ENCODE measurements at regions not wholly inside any gene's neighbourhood (a gene's known extent, or its start where the extent isn't known, plus 50 kb on each side); places are given as distances from the start of the nearest gene placed in this dataset.

DNA sequence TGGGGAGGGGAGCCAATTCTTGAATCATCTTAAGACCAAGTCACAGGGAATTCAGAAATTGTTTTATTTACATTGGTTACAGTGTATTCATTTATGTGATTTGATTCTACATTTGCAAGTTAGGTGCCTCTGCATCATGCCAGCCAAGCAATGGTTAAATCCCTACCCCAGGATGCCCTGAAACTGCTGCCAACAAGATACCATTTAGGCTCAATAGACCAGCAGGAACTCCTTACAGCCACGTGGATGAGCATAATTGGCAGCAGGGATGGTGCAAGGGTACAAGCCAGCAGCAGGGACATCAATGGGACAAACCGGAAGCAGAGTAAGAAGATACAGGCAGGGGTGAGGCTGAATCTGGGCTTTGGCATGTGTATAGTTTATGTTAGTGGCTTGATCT, 72.4 kb upstream of the NBEA start:
- TF ChIP-seq TCF7L2 (IDR thresholded peaks at IDR 0.05; ENCODE audit: borderline replicate concordance, extremely low read depth, insufficient read depth, insufficient read length) (no peak), POLR2A (IDR thresholded peaks at IDR 0.05; ENCODE audit: borderline replicate concordance, extremely low read depth, insufficient read depth, insufficient read length) (no peak), CEBPB (IDR thresholded peaks at IDR 0.05; ENCODE audit: low read depth) (no peak), SRF (IDR thresholded peaks at IDR 0.05; ENCODE audit: low read depth) (no peak), EGR1 (IDR thresholded peaks at IDR 0.05; ENCODE audit: low read depth) (no peak)
- TF ChIP-seq, protein P1, sequence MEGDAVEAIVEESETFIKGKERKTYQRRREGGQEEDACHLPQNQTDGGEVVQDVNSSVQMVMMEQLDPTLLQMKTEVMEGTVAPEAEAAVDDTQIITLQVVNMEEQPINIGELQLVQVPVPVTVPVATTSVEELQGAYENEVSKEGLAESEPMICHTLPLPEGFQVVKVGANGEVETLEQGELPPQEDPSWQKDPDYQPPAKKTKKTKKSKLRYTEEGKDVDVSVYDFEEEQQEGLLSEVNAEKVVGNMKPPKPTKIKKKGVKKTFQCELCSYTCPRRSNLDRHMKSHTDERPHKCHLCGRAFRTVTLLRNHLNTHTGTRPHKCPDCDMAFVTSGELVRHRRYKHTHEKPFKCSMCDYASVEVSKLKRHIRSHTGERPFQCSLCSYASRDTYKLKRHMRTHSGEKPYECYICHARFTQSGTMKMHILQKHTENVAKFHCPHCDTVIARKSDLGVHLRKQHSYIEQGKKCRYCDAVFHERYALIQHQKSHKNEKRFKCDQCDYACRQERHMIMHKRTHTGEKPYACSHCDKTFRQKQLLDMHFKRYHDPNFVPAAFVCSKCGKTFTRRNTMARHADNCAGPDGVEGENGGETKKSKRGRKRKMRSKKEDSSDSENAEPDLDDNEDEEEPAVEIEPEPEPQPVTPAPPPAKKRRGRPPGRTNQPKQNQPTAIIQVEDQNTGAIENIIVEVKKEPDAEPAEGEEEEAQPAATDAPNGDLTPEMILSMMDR (IDR thresholded peaks at IDR 0.05 in 2 of 3, conservative IDR thresholded peaks at IDR 0.05 in 1 of 3; ENCODE audit: borderline replicate concordance in 1 of 3, insufficient read depth in 1 of 3, low read depth in 2 of 3, low read length in 2 of 3): no peak
- no peak for ATAC-seq
- RAD21 ChIA-PET (ENCODE audit: low non-redundant PET in 1 of 2, low total read pairs in 2 of 2, uncharacterized antibody in 2 of 2, unreplicated experiment in 2 of 2): no interaction called here

DNA sequence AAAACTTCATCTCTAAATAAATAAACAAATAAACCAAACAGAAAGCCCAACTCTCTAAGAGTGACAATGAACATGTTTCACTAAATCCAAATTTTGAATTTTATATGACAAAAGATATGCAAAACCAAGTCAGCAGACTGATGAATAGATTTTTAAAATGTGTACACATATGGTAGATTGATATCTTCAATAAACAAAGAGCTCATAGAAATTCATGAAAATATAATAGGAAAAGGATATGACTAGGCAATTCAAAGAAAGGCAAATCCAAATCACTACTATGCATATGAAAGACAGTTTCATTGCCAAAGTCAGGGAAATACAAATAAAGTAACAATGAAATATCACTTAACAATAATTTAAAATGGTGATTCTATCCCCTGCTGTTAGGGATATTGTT, 63.7 kb upstream of the NBEA start:
- TF ChIP-seq JUND (IDR thresholded peaks at IDR 0.05) (no peak), SP1 (IDR thresholded peaks at IDR 0.05; ENCODE audit: low read depth) (no peak), EZH2phosphoT487 (IDR thresholded peaks at IDR 0.05; ENCODE audit: borderline replicate concordance) (no peak), SRF (IDR thresholded peaks at IDR 0.05; ENCODE audit: low read depth) (no peak), ZFX (IDR thresholded peaks at IDR 0.05) (no peak), YY1 (IDR thresholded peaks at IDR 0.05; ENCODE audit: extremely low read depth, insufficient replicate concordance, low read depth, low read length) (no peak), RAD21 (IDR thresholded peaks at IDR 0.05; ENCODE audit: low read depth) (no peak), SIN3A (IDR thresholded peaks at IDR 0.05; ENCODE audit: low read depth) (no peak), ELF1 (IDR thresholded peaks at IDR 0.05; ENCODE audit: borderline replicate concordance, low read depth) (no peak), POLR2A (IDR thresholded peaks at IDR 0.05; ENCODE audit: borderline replicate concordance, extremely low read depth, insufficient read depth, insufficient read length) (no peak)
- TF ChIP-seq, protein P2, sequence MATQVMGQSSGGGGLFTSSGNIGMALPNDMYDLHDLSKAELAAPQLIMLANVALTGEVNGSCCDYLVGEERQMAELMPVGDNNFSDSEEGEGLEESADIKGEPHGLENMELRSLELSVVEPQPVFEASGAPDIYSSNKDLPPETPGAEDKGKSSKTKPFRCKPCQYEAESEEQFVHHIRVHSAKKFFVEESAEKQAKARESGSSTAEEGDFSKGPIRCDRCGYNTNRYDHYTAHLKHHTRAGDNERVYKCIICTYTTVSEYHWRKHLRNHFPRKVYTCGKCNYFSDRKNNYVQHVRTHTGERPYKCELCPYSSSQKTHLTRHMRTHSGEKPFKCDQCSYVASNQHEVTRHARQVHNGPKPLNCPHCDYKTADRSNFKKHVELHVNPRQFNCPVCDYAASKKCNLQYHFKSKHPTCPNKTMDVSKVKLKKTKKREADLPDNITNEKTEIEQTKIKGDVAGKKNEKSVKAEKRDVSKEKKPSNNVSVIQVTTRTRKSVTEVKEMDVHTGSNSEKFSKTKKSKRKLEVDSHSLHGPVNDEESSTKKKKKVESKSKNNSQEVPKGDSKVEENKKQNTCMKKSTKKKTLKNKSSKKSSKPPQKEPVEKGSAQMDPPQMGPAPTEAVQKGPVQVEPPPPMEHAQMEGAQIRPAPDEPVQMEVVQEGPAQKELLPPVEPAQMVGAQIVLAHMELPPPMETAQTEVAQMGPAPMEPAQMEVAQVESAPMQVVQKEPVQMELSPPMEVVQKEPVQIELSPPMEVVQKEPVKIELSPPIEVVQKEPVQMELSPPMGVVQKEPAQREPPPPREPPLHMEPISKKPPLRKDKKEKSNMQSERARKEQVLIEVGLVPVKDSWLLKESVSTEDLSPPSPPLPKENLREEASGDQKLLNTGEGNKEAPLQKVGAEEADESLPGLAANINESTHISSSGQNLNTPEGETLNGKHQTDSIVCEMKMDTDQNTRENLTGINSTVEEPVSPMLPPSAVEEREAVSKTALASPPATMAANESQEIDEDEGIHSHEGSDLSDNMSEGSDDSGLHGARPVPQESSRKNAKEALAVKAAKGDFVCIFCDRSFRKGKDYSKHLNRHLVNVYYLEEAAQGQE (IDR thresholded peaks at IDR 0.05; ENCODE audit: low read depth): no peak
- TF ChIP-seq, protein P3, sequence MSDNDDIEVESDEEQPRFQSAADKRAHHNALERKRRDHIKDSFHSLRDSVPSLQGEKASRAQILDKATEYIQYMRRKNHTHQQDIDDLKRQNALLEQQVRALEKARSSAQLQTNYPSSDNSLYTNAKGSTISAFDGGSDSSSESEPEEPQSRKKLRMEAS (IDR thresholded peaks at IDR 0.05): no peak

More for the DNA sequence above, 72.4 kb upstream of the NBEA start:
- POLR2A ChIA-PET: no interaction called here
- H3K9me2 ChIP-seq (ENCODE audit: insufficient read depth): no peaks in the 10 kb centered on the region
- H3K4me3 ChIP-seq (replicated peaks in 1 of 2; ENCODE audit: low read depth in 1 of 2, low read length in 2 of 2): no peak overlapping the region
- peaks cover 9 to 16% of the 10 kb centered on the region in 2 experiments for H3K4me1 ChIP-seq (ENCODE audit: control insufficient read depth in 1 of 2, insufficient read depth in 2 of 2, low read length in 2 of 2)
- H3K9me3 ChIP-seq (ENCODE audit: control insufficient read depth in 1 of 2, insufficient read depth in 1 of 2, low read depth in 1 of 2, low read length in 2 of 2): no peaks in the 10 kb centered on the region
- H3K79me2 ChIP-seq (ENCODE audit: insufficient read depth, low read length): no peaks in the 10 kb centered on the region
- DNase-seq (ENCODE audit: low read depth, low spot score): no peak
- no peak overlapping the region for H3K9ac ChIP-seq (ENCODE audit: low read length)
- no peaks in the 10 kb centered on the region for H3K36me3 ChIP-seq (ENCODE audit: control insufficient read depth in 1 of 2, insufficient read depth in 2 of 2, low read length in 2 of 2)
- no peak overlapping the region for H2AFZ ChIP-seq (ENCODE audit: low read depth, low read length, poor library complexity, severe bottlenecking)
- no peak overlapping the region for H3K4me2 ChIP-seq (ENCODE audit: low read length)
- BruUV-seq (replicated peaks): no TSS peak
- no peak overlapping the region for H3K27ac ChIP-seq (ENCODE audit: low read depth, low read length)
- no peaks in the 10 kb centered on the region for H3K27me3 ChIP-seq (ENCODE audit: insufficient read depth, low read length)
- intact Hi-C loops (cut with micrococcal nuclease): no loop called here
- CTCF ChIA-PET: no interaction called here
- H4K20me1 ChIP-seq (ENCODE audit: insufficient read depth): no peaks in the 10 kb centered on the region

More for the DNA sequence above, 63.7 kb upstream of the NBEA start:
- H3K79me2 ChIP-seq (ENCODE audit: insufficient read depth, low read length): no peaks in the 10 kb centered on the region
- CTCF ChIA-PET: no interaction called here
- no peak for ATAC-seq
- intact Hi-C loops (cut with micrococcal nuclease): no loop called here
- BruUV-seq (replicated peaks): no TSS peak
- no peak for DNase-seq (ENCODE audit: low read depth, low spot score)
- no peak overlapping the region for H3K9ac ChIP-seq (ENCODE audit: low read length)
- H3K4me2 ChIP-seq (ENCODE audit: low read length): no peak overlapping the region
- H3K9me2 ChIP-seq (ENCODE audit: insufficient read depth): no peaks in the 10 kb centered on the region
- no peak overlapping the region for H2AFZ ChIP-seq (ENCODE audit: low read depth, low read length, poor library complexity, severe bottlenecking)
- H3K4me1 ChIP-seq (ENCODE audit: control insufficient read depth in 1 of 2, insufficient read depth in 2 of 2, low read length in 2 of 2): no peaks in the 10 kb centered on the region
- H3K27me3 ChIP-seq (ENCODE audit: insufficient read depth, low read length): no peaks in the 10 kb centered on the region
- H3K9me3 ChIP-seq (ENCODE audit: control insufficient read depth in 1 of 2, insufficient read depth in 1 of 2, low read depth in 1 of 2, low read length in 2 of 2): no peaks in the 10 kb centered on the region
- RAD21 ChIA-PET (ENCODE audit: low non-redundant PET in 1 of 2, low total read pairs in 2 of 2, uncharacterized antibody in 2 of 2, unreplicated experiment in 2 of 2): no interaction called here
- H3K36me3 ChIP-seq (ENCODE audit: control insufficient read depth in 1 of 2, insufficient read depth in 2 of 2, low read length in 2 of 2): no peaks in the 10 kb centered on the region
- H3K4me3 ChIP-seq (replicated peaks in 1 of 2; ENCODE audit: low read depth in 1 of 2, low read length in 2 of 2): no peak overlapping the region
- no peak overlapping the region for H3K27ac ChIP-seq (ENCODE audit: low read depth, low read length)
- POLR2A ChIA-PET: no interaction called here
- H4K20me1 ChIP-seq (ENCODE audit: insufficient read depth): no peaks in the 10 kb centered on the region
